ENCODE measurements at regions not wholly inside any gene's neighbourhood (a gene's known extent, or its start where the extent isn't known, plus 50 kb on each side); places are given as distances from the start of the nearest gene placed in this dataset.

GRCh38 chr2:37830636-37831035, 94.5 kb upstream of the RMDN2 start:
- TF ChIP-seq POLR2A (IDR thresholded peaks at IDR 0.05; ENCODE audit: low read length) (no peak), MAX (IDR thresholded peaks at IDR 0.05) (no peak), CHD4 (IDR thresholded peaks at IDR 0.05; ENCODE audit: borderline replicate concordance) (no peak), CTCF (IDR thresholded peaks at IDR 0.05) (no peak), RNF2 (IDR thresholded peaks at IDR 0.05; ENCODE audit: borderline replicate concordance, low read depth) (no peak)

Data from A549 (cell line).